ENCODE measurements at regions not wholly inside any gene's neighbourhood (a gene's known extent, or its start where the extent isn't known, plus 50 kb on each side); places are given as distances from the start of the nearest gene placed in this dataset.

DNA sequence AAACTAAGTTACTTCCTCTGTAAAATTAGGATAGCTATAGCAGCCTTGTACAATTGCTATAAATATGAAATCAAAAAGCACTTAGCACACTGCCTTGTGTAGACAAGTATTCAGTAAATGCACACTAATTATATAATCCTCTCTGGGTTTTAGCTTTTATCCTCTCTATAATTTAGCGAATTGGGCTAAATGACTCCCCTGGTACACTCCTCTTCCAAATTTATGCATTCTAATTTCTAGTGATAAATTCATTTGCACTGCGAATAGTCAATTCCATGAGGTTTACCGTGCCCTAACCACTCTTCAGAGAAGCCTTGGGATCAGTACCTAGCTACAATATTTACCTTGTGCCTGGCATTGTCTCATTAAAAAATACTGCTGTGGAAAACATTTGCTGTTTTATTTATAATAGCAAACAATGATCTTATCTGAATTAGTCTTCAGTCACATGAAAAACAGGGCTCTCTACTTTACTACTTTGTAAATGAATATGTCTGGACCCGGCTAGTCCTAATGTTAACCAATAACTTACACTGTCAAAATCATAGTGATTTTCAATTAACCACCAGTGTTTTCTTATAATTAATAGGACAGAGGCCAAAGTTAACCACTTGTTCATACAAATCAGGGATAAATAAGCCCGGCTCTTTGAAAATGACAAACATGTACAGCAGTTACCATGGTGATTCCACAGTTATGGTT is 577.9 kb downstream of the IPMK start:
- Histone ChIP-seq H3K36me3 (no peaks in the 10 kb centered on the region), H3K27me3 (no peaks in the 10 kb centered on the region), H3K9me3 (no peaks in the 10 kb centered on the region), H3K4me1 (peaks cover 0 to 24% (median 7%) of the 10 kb centered on the region in 4 donors), H3K4me3 (no peak overlapping the region), H3K27ac (no peak overlapping the region)
- no peak for DNase-seq
- TF ChIP-seq CTCF (IDR thresholded peaks at IDR 0.05): no peak
- intact Hi-C loops (cut with DNase I; ENCODE audit: low total_unique reads): no loop called here

- Histone ChIP-seq H3K4me3 (no peak overlapping the region), H3K27me3 (no peaks in the 10 kb centered on the region), H3K27ac (no peak overlapping the region), H3K4me1 (no peaks in the 10 kb centered on the region), H3K9me3 (no peaks in the 10 kb centered on the region), H3K36me3 (no peaks in the 10 kb centered on the region)
- DNase-seq: no peak
- no peak for TF ChIP-seq CTCF (IDR thresholded peaks at IDR 0.05)
- intact Hi-C loops (cut with DNase I; ENCODE audit: low total_unique reads): no loop called here
These were observed 587.8 kb downstream of the IPMK start for GRCh38 chr10:57679916-57680315.

GRCh38 chr10:57675125-57675524 is 592.6 kb downstream of the IPMK start:
- H3K4me1 ChIP-seq: no peaks in the 10 kb centered on the region
- H3K9me3 ChIP-seq: no peaks in the 10 kb centered on the region
- no peak for TF ChIP-seq CTCF (IDR thresholded peaks at IDR 0.05)
- H3K27ac ChIP-seq: no peak overlapping the region
- intact Hi-C loops (cut with DNase I; ENCODE audit: low total_unique reads): no loop called here
- no peaks in the 10 kb centered on the region for H3K27me3 ChIP-seq
- no peak overlapping the region for H3K4me3 ChIP-seq
- DNase-seq: no peak
- no peaks in the 10 kb centered on the region for H3K36me3 ChIP-seq

- no peak overlapping the region for H3K27ac ChIP-seq
- no peaks in the 10 kb centered on the region for H3K36me3 ChIP-seq
- no peak for DNase-seq
- no peak for TF ChIP-seq CTCF (IDR thresholded peaks at IDR 0.05)
- no peaks in the 10 kb centered on the region for H3K27me3 ChIP-seq
- no peaks in the 10 kb centered on the region for H3K4me1 ChIP-seq
- H3K4me3 ChIP-seq: no peak overlapping the region
- H3K9me3 ChIP-seq: no peaks in the 10 kb centered on the region
- intact Hi-C loops (cut with DNase I; ENCODE audit: low total_unique reads): no loop called here
These were observed 594.2 kb downstream of the IPMK start for GRCh38 chr10:57673446-57673960.

- no peaks in the 10 kb centered on the region for H3K4me1 ChIP-seq
- DNase-seq: no peak
- H3K4me3 ChIP-seq: no peak overlapping the region
- H3K27ac ChIP-seq: no peak overlapping the region
- H3K27me3 ChIP-seq: no peaks in the 10 kb centered on the region
- H3K9me3 ChIP-seq: no peaks in the 10 kb centered on the region
- TF ChIP-seq CTCF (IDR thresholded peaks at IDR 0.05): no peak
- intact Hi-C loops (cut with DNase I; ENCODE audit: low total_unique reads): no loop called here
- H3K36me3 ChIP-seq: no peaks in the 10 kb centered on the region
These were observed 602.9 kb downstream of the IPMK start for GRCh38 chr10:57664815-57665214.

Data from tibial artery (tissue), 4 donors.